T47D (cell line): ENCODE measurements at regions not wholly inside any gene's neighbourhood (a gene's known extent, or its start where the extent isn't known, plus 50 kb on each side); places are given as distances from the start of the nearest gene placed in this dataset.

Source experiments
- DNase-seq, 2 experiments: peaks; one replicate each; pipeline versions ENCODE4 v3.0.0 to v3.0.0-alpha.2; 2011 to 2012; ENCODE audit warnings: low read depth in 1 of 2, low spot score in 1 of 2
- JUND ChIP-seq: IDR thresholded peaks from 2 replicates; pipeline ENCODE4 v1.6.1; 2012; ENCODE audit warnings: low read depth
- in situ Hi-C: cut with HindIII; loops from 2 replicates; pipeline ENCODE4 v1.10.0; 2016; ENCODE audit warnings: low sequenced_read_pairs, low pct_unique_long_range_greater_than_20kb

- in situ Hi-C loops: no loop called here
- DNase-seq: no peak
- no peak for TF ChIP-seq JUND
Measured at GRCh38 chr16:51657848-51658247, 506.8 kb upstream of the SALL1 start.

DNA sequence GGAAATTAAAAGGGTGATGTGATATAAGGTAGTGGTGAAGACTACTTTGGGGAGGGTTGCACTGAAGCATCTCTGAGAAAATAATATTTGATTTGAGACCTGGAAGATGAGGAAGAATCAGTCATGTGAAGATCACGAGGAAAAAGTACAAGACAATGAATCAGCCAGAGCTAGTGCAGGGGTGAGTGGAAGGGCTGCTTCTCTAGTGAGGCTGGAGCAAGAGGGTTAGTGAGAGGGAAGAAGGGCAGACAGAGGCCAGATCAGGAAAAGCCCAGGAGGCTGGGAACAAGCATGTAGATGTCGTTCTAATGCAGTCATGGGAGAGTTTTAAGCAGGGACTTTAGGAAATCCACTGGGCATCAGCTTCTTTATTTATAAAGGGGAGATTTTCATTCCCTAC is 504.2 kb upstream of the SALL1 start:
- no peak for DNase-seq
- in situ Hi-C loops: no loop called here
- TF ChIP-seq JUND: no peak

DNA sequence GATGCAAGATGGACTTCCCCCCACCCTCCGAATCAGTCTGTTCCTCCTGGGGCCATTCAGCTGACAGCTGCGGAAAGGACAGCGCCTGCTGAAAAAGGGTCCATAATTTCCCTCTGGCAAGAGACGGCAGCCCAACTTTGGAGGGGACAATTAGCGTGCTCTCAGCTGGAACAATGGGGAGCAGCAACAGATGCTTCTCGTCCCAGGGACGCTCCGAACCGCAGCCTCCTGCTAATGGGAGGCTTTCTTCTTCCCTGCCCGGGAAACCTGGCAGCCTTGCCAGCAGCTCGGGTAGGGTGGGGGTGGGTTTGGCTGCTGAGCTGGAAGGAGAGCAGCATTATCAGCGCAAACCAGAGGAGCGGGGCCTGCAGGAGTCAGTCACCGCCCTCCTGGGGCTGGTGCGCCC is 500.0 kb upstream of the SALL1 start:
- in situ Hi-C loops: no loop called here
- no peak for TF ChIP-seq JUND

GRCh38 chr16:51649631-51650030 is 498.6 kb upstream of the SALL1 start:
- DNase-seq: no peak
- in situ Hi-C loops: no loop called here
- no peak for TF ChIP-seq JUND

More for the DNA sequence above, 500.0 kb upstream of the SALL1 start:
- no peak for DNase-seq

- TF ChIP-seq JUND: no peak
- no peak for DNase-seq
- in situ Hi-C loops: no loop called here
Measured at GRCh38 chr16:51648526-51648925, 497.5 kb upstream of the SALL1 start.

- in situ Hi-C loops: no loop called here
- no peak for DNase-seq
- TF ChIP-seq JUND: no peak
Measured at GRCh38 chr16:51641191-51641765, 490.2 kb upstream of the SALL1 start.

- no peak for TF ChIP-seq JUND
- DNase-seq: no peak
Measured at GRCh38 chr16:51640196-51640595, 489.1 kb upstream of the SALL1 start.

DNA sequence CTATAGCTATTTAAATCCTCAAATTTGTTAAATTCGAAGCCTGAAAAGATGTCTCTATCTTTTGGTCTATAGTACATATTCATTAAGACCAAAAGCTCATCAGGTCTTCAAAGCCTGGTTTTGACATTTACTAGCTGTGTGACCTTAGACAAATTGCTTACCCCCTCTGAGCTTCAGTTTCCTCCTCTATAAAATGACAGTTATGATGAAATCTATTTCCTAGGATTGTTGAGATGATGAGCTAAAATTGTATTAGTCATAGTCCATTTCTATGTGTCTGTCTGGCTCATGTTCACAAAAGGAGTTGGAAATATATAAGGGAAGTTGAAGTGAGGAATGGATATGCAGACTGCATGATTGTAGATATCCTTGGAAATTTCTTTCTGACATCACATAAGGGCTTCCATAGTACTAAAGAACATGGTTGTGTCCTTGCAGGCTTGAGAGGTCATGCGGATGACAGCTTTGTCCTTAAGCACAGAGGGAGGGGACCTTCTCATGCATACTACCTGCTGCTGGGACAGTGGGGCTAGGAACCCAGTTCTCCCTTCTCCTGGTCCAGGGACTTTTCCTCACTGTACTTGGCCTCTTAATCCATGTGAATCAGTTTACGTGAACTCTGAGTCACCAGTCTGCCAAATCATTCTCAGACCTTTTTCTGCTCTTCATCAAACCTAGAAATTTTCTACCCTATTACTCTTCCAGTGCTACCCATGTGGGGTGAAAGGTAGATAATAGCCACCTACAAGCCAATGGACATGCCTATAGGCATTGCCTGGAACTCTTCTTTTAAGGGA is 487.5 kb upstream of the SALL1 start:
- no peak for DNase-seq
- in situ Hi-C loops: no loop called here

More at GRCh38 chr16:51640196-51640595, 489.1 kb upstream of the SALL1 start:
- in situ Hi-C loops: no loop called here

DNA sequence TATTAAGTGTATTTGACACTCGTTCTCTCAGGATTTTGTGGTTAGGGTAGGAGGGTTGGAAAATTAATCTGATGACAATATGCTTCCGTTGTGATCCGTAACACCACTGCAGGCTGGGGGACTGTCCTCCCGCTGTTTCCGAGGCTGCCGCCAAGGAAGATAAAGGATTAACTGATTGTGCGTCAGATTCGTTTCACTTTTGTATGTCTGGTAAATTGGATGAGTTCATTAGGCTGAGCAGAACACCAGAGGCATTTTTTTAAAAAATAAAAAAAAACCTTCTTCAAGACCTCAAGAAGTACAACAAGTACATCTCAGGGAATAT is 486.7 kb upstream of the SALL1 start:
- in situ Hi-C loops: no loop called here
- no peak for DNase-seq
- TF ChIP-seq JUND: no peak

More for the DNA sequence above, 487.5 kb upstream of the SALL1 start:
- TF ChIP-seq JUND: no peak

DNA sequence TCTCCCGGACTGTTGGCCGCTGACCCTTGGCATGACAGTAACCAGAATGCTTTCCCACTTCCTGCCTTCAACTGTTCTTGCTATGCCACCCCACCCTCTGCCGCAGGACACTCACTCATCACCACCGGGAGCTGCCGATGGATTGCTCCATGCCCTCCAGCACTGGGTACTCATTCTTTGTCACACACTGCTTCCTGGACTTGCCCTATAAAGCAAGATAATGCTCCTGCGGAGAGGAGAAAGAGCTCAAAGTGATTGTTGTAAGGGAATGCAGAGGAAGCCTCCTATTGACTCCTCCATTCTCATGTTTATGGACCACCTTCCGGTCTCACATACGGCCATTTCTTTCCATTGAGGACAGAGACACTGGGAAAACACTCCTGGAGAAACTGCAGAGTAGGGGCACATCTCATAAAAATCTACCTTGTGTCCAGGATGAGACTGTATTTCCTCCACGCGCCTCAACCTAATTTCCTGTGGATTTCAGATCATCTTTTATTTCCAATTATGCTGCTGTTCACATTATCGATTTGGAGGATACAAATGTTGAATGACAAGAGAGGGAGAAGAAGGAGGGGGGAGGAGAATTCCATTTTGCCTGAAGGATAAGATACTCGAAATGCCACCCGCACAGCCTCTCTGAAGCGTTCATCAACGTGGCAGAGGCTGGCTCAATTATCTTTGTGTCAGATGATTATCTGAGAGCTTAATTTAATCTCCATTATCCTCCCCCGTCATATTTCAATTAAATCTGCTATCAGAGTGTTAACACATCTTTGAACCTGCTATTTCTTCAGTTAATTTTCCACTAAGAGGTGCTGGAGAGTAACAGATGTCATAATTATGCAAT is 486.1 kb upstream of the SALL1 start:
- in situ Hi-C loops: no loop called here
- DNase-seq: no peak

DNA sequence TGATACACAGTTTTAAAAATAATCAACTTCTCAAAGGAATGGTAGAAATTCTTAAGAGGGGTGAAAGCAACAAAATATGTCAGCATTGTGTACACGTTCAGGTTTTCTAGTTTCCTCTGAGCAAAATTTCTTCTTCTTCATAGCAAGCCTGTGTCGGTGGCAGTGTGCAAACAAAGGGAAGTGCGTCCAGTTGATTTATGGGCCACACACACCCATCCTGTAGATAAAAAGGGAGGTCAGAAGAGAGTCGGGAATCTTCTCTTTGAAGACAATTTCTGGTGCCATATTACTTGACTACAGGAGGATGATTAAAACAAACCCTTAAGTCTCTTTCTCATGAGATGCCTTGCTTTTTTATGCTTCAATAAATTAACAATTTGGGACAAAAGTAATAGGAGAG is 484.1 kb upstream of the SALL1 start:
- no peak for TF ChIP-seq JUND
- DNase-seq: no peak
- in situ Hi-C loops: no loop called here

More for the DNA sequence above, 486.1 kb upstream of the SALL1 start:
- no peak for TF ChIP-seq JUND

DNA sequence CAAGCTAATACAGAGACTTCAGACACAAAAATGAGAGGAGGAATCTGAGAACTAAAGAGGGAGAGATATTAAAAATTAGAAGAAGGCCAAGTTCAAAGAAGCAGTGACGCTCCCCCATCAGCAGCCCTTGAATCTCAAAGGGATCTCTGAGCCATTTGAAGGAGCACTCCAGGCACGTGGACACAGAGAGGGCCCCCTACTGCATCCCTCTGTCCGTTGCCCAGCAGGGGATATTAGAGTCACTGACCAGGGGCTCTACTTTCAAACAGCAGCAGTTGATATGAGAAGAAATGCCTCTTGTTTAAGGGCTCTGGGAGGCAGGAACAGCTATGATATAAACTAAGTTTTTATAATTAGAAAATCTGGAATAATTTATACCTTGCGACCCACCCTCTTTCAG is 479.0 kb upstream of the SALL1 start:
- no peak for TF ChIP-seq JUND
- no peak for DNase-seq
- in situ Hi-C loops: no loop called here

GRCh38 chr16:51629576-51629975 is 478.5 kb upstream of the SALL1 start:
- DNase-seq: no peak
- in situ Hi-C loops: no loop called here
- no peak for TF ChIP-seq JUND
